Left lung (tissue), 4 donors: ENCODE measurements at regions not wholly inside any gene's neighbourhood (a gene's known extent, or its start where the extent isn't known, plus 50 kb on each side); places are given as distances from the start of the nearest gene placed in this dataset.
"Not testable (repeated sequence)": the region's sequence is repeated elsewhere in the genome, so short reads cannot be mapped to it uniquely, and the experiment has no call there.

ENCODE experiments used
- ATAC-seq: fragments of 200-7000 bp; cut with Tn5 transposase; one replicate; pipeline ENCODE4 v1.9.1; 2020; ENCODE audit warnings: moderate library complexity
- DNase-seq, 4 donors: peaks; one replicate each; pipeline ENCODE4 v3.0.0-alpha.2; 2013 to 2020
- H3K27ac ChIP-seq, 2 donors: fragments of 200-600 bp; sonication (generic) in 1 of 2; one replicate each; pipeline versions ENCODE4 v1.5.0 to v1.8.0; 2020 to 2021
- H3K27me3 ChIP-seq, 2 donors: fragments of 200-600 bp; sonication (generic) in 1 of 2; one replicate each; pipeline versions ENCODE4 v1.5.0 to v1.8.0; 2020 to 2021
- H3K36me3 ChIP-seq, 2 donors: fragments of 200-600 bp; sonication (generic) in 1 of 2; one replicate each; pipeline versions ENCODE4 v1.5.0 to v1.8.0; 2020 to 2021
- H3K4me1 ChIP-seq, 2 donors: fragments of 200-600 bp; one replicate each; pipeline ENCODE4 v1.8.0; 2021
- H3K4me3 ChIP-seq, 2 donors: fragments of 200-600 bp; sonication (generic) in 1 of 2; one replicate each; pipeline versions ENCODE4 v1.5.0 to v1.8.0; 2020 to 2021; ENCODE audit warnings: mild to moderate bottlenecking in 1 of 2
- H3K9me3 ChIP-seq, 2 donors: fragments of 200-600 bp; sonication (generic) in 1 of 2; one replicate each; pipeline versions ENCODE4 v1.5.0 to v1.8.0; 2020 to 2021
- CTCF ChIP-seq, 2 donors: fragments of 200-600 bp; sonication (generic) in 1 of 2; IDR thresholded peaks; one replicate each; pipeline versions ENCODE4 v1.5.0 to v1.8.0; 2021; ENCODE audit warnings: antibody characterized with exemption in 2 of 2
- intact Hi-C, 2 donors: fragments of 100-400 bp; cut with DNase I; formaldehyde crosslinking; loops; one replicate each; pipeline versions ENCODE4 v1.11.2 to v1.14.2; 2022
- donor health status: DM: no; HTN: yes; CAD: no.
- donor health status: DM: no; HTN: no; CAD: no.

- DNase-seq, result no peak
- intact Hi-C loops, result no loop called here
- H3K36me3 ChIP-seq, result no peaks in the 10 kb centered on the region
- no peak for ATAC-seq
- no peaks in the 10 kb centered on the region for H3K4me1 ChIP-seq
- no peaks in the 10 kb centered on the region for H3K9me3 ChIP-seq
- no peak overlapping the region for H3K4me3 ChIP-seq
- no peak overlapping the region for H3K27ac ChIP-seq
- TF ChIP-seq CTCF (IDR thresholded peaks at IDR 0.05), result no peak
- H3K27me3 ChIP-seq, result no peaks in the 10 kb centered on the region
These were observed 243.5 kb upstream of the NRIP1 start for GRCh38 chr21:15308333-15308732.

DNA sequence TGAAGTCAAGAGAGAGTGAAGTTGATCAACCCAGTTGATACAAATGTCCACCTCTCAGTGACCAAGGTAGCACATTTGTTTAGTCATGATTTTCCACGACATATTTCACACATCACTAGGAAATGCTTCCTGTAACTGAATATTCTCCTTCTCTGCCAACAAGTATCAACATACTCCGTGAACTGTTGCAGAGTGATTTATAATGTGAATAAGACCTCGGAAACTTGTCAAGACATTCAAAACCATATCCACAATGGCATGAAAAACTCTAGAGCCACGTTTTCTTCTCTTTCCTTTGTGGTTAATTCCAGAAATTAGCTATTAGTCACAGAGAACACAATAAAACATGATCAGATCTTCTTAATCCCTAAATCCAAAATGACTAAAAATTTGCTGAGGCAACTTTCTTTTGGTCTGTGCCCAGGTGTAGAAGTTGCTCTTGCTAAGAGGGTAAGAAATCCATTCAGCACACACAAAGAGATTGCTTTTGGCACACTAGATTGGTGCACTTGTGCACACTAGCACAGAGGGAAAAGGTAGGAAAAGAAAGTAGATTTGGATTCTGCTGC lies 244.3 kb upstream of the NRIP1 start:
- Histone ChIP-seq H3K4me3 (no peak overlapping the region), H3K9me3 (no peaks in the 10 kb centered on the region), H3K27ac (no peak overlapping the region), H3K4me1 (no peaks in the 10 kb centered on the region), H3K36me3 (no peaks in the 10 kb centered on the region), H3K27me3 (no peaks in the 10 kb centered on the region)
- no peak for ATAC-seq
- no peak for TF ChIP-seq CTCF (IDR thresholded peaks at IDR 0.05)
- DNase-seq, result no peak
- intact Hi-C loops, result no loop called here

- no peaks in the 10 kb centered on the region for H3K4me1 ChIP-seq
- no peaks in the 10 kb centered on the region for H3K27me3 ChIP-seq
- DNase-seq (no peak), ATAC-seq (no peak)
- H3K9me3 ChIP-seq, result no peaks in the 10 kb centered on the region
- H3K27ac ChIP-seq, result no peak overlapping the region
- no peaks in the 10 kb centered on the region for H3K36me3 ChIP-seq
- intact Hi-C loops, result no loop called here
- no peak overlapping the region for H3K4me3 ChIP-seq
- no peak for TF ChIP-seq CTCF (IDR thresholded peaks at IDR 0.05)
These were observed 244.9 kb upstream of the NRIP1 start for GRCh38 chr21:15309721-15310120.

DNA sequence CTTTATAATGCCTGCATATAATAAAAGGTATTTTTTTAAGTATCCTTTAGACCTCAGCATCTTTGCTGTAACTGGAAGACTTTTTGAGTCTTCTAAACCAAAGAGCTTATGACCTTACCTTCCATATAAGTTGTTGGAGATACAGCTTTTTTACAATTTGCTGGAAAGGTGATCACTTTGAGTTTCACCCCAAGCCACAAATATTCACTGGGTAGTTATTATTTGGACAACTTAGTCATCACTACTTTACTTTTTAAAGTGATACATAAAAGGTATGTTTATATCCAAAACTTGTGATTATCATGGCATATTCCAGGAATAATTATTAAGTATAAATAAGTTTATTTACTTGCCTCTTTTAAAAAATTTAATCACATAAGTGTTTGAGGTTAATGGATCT lies 246.7 kb upstream of the NRIP1 start:
- TF ChIP-seq CTCF (IDR thresholded peaks at IDR 0.05), result no peak
- Histone ChIP-seq H3K36me3 (no peaks in the 10 kb centered on the region), H3K4me3 (no peak overlapping the region), H3K9me3 (no peaks in the 10 kb centered on the region), H3K27me3 (no peaks in the 10 kb centered on the region), H3K4me1 (no peaks in the 10 kb centered on the region), H3K27ac (no peak overlapping the region)
- intact Hi-C loops, result no loop called here
- DNase-seq (no peak), ATAC-seq (no peak)

- H3K27ac ChIP-seq, H3K9me3 ChIP-seq, ATAC-seq, H3K4me3 ChIP-seq, DNase-seq, intact Hi-C loops, H3K36me3 ChIP-seq, H3K27me3 ChIP-seq, H3K4me1 ChIP-seq: not testable (repeated sequence)
These were observed 252.2 kb upstream of the NRIP1 start for GRCh38 chr21:15317034-15317433.

- H3K27me3 ChIP-seq, result no peaks in the 10 kb centered on the region
- no peaks in the 10 kb centered on the region for H3K36me3 ChIP-seq
- H3K27ac ChIP-seq, result no peak overlapping the region
- TF ChIP-seq CTCF (IDR thresholded peaks at IDR 0.05), result no peak
- no peaks in the 10 kb centered on the region for H3K9me3 ChIP-seq
- intact Hi-C loops, result no loop called here
- ATAC-seq (no peak), DNase-seq (no peak)
- H3K4me1 ChIP-seq, result no peaks in the 10 kb centered on the region
- no peak overlapping the region for H3K4me3 ChIP-seq
These were observed 254.9 kb upstream of the NRIP1 start for GRCh38 chr21:15319727-15320126.
